HG03460 (cell line): ENCODE measurements at regions not wholly inside any gene's neighbourhood (a gene's known extent, or its start where the extent isn't known, plus 50 kb on each side); places are given as distances from the start of the nearest gene placed in this dataset.
"Not testable (repeated sequence)": the region's sequence is repeated elsewhere in the genome, so short reads cannot be mapped to it uniquely, and the experiment has no call there.

ENCODE experiments used
- ATAC-seq: cut with Tn5 transposase; IDR thresholded peaks from one replicate; pipeline ENCODE4 v1.9.1; 2021; ENCODE audit not compliant: unreplicated experiment

GRCh38 chr17:68705714-68706076 lies 104.5 kb upstream of the FAM20A start:
- ATAC-seq: no peak

GRCh38 chr17:68704871-68705713 lies 103.9 kb upstream of the FAM20A start:
- no peak for ATAC-seq

GRCh38 chr17:68701046-68701445 lies 99.9 kb upstream of the FAM20A start:
- ATAC-seq: no peak

GRCh38 chr17:68700421-68700820 lies 99.3 kb upstream of the FAM20A start:
- ATAC-seq: no peak

GRCh38 chr17:68699936-68700335 lies 98.8 kb upstream of the FAM20A start:
- ATAC-seq: no peak

- ATAC-seq: no peak
These were observed 97.6 kb upstream of the FAM20A start for GRCh38 chr17:68698746-68699145.

- ATAC-seq: no peak
These were observed 96.7 kb upstream of the FAM20A start for GRCh38 chr17:68697850-68698361.

- no peak for ATAC-seq
These were observed 94.5 kb upstream of the FAM20A start for GRCh38 chr17:68695659-68696058.

GRCh38 chr17:68694791-68695485 lies 93.8 kb upstream of the FAM20A start:
- ATAC-seq: no peak

GRCh38 chr17:68693896-68694295 lies 92.7 kb upstream of the FAM20A start:
- ATAC-seq: no peak

GRCh38 chr17:68693466-68693865 lies 92.3 kb upstream of the FAM20A start:
- no peak for ATAC-seq

GRCh38 chr17:68686108-68686988 lies 85.2 kb upstream of the FAM20A start:
- ATAC-seq: no peak

GRCh38 chr17:68684949-68685357 lies 83.8 kb upstream of the FAM20A start:
- no peak for ATAC-seq

- no peak for ATAC-seq
These were observed 81.7 kb upstream of the FAM20A start for GRCh38 chr17:68682903-68683302.

GRCh38 chr17:68679882-68680281 lies 78.7 kb upstream of the FAM20A start:
- ATAC-seq: no peak

- no peak for ATAC-seq
These were observed 75.7 kb upstream of the FAM20A start for GRCh38 chr17:68676856-68677255.

- no peak for ATAC-seq
These were observed 74.6 kb upstream of the FAM20A start for GRCh38 chr17:68675723-68676122.

GRCh38 chr17:68674029-68674925 lies 73.1 kb upstream of the FAM20A start:
- no peak for ATAC-seq

- ATAC-seq: no peak
These were observed 70.0 kb upstream of the FAM20A start for GRCh38 chr17:68670967-68671693.

GRCh38 chr17:68666438-68666837 lies 65.3 kb upstream of the FAM20A start:
- ATAC-seq: not testable (repeated sequence)
